K562 (cell line): ENCODE measurements at regions not wholly inside any gene's neighbourhood (a gene's known extent, or its start where the extent isn't known, plus 50 kb on each side); places are given as distances from the start of the nearest gene placed in this dataset.
A peak's percentile ranks its signal among the peaks of the same experiment; 100 is the strongest.

Experiments used
- ATAC-seq: fragments of 200-7000 bp; cut with Tn5 transposase; 3 replicates; pipeline ENCODE4 v1.9.1; 2020; ENCODE audit warnings: moderate library complexity
- BruUV-seq: library from RNA; stranded (reverse); fragments of 400-500 nt; replicated peaks from 2 replicates; lab custom pipeline; 2021; lab: Mats Ljungman, UMichigan
- CTCF ChIA-PET: fragments of 300-600 bp; formaldehyde crosslinking; extraction: SDS; loops from one replicate; lab custom pipeline; 2021; ENCODE audit warnings: low intra/inter-chr PET ratio; lab: Yijun Ruan, JAX
- POLR2A ChIA-PET: fragments of 300-600, 350-650 bp; sonication (Branson Sonifier 250); formaldehyde crosslinking; extraction: SDS; loops from one replicate; lab custom pipeline; 2021; ENCODE audit warnings: antibody characterized with exemption, inconsistent platforms; lab: Yijun Ruan, JAX
- DNase-seq, 4 experiments: peaks; one replicate each; pipeline versions ENCODE4 v3.0.0 to v3.0.0-alpha.2; 2011 to 2018; ENCODE audit warnings: low spot score in 3 of 4, mixed read lengths in 3 of 4; ENCODE audit errors: extremely low read depth in 1 of 4
- FAIRE-seq: peaks from 2 replicates; lab custom pipeline; 2011; peaks lifted over from hg19 to GRCh38; lab: Jason Lieb, UNC
- H2AFZ ChIP-seq: 2 replicates; pipeline ENCODE4 v1.6.0; 2011; ENCODE audit warnings: low read depth, low read length, control low read depth, inconsistent platforms
- H3K27ac ChIP-seq: fragments of 200-600 bp; 3 replicates; pipeline ENCODE4 v1.8.0; 2011; ENCODE audit warnings: low read depth, mild to moderate bottlenecking, control low read depth, inconsistent platforms, low read length, moderate library complexity, mixed read lengths; ENCODE audit errors: extremely low read depth
- H3K27me3 ChIP-seq, 2 experiments: fragments of 300-600 bp in 1 of 2; 2 replicates in 1 of 2; 3 replicates in 1 of 2; pipeline versions ENCODE4 v1.6.0 to v1.8.0; 2011; ENCODE audit warnings: inconsistent platforms in 2 of 2, low read length in 2 of 2, mild to moderate bottlenecking in 1 of 2, mixed read lengths in 1 of 2, moderate library complexity in 1 of 2; ENCODE audit not compliant: control insufficient read depth in 2 of 2, insufficient read depth in 2 of 2
- H3K36me3 ChIP-seq: fragments of 300-600 bp; 3 replicates; pipeline ENCODE4 v1.8.0; 2011; ENCODE audit warnings: mild to moderate bottlenecking, low read length, inconsistent platforms; ENCODE audit not compliant: control insufficient read depth, insufficient read depth
- H3K4me1 ChIP-seq, 2 experiments: fragments of 200-600 bp in 1 of 2; replicated peaks in 1 of 2; 2 replicates in 1 of 2; 3 replicates in 1 of 2; pipeline versions ENCODE4 v1.5.1 to v1.8.0; 2011; ENCODE audit warnings: inconsistent platforms in 2 of 2, low read length in 2 of 2, mild to moderate bottlenecking in 1 of 2, mixed read lengths in 1 of 2, moderate library complexity in 1 of 2; ENCODE audit not compliant: control insufficient read depth in 2 of 2, insufficient read depth in 2 of 2
- H3K4me2 ChIP-seq: 2 replicates; pipeline ENCODE4 v1.6.1; 2011; ENCODE audit warnings: low read length, control low read depth, inconsistent platforms, mixed read lengths; ENCODE audit not compliant: insufficient read depth
- H3K4me3 ChIP-seq: fragments of 200-600 bp; sonication (generic), shearing (Covaris generic); 2 replicates; pipeline ENCODE4 v1.5.1; 2016; ENCODE audit warnings: control low read depth, inconsistent platforms
- H3K79me2 ChIP-seq: fragments of 200-600 bp; 3 replicates; pipeline ENCODE4 v1.8.0; 2011; ENCODE audit warnings: low read length, inconsistent platforms; ENCODE audit not compliant: control insufficient read depth, insufficient read depth
- H3K9ac ChIP-seq, 2 experiments: 2 replicates each; pipeline versions ENCODE4 v1.6.0 to v1.6.1; 2011; ENCODE audit warnings: low read depth in 2 of 2, low read length in 2 of 2, control low read depth in 1 of 2, inconsistent platforms in 1 of 2, mild to moderate bottlenecking in 1 of 2, mixed read lengths in 1 of 2; ENCODE audit not compliant: insufficient read depth in 1 of 2
- H3K9me1 ChIP-seq: one replicate; pipeline ENCODE4 v1.6.0; 2011; ENCODE audit warnings: inconsistent platforms, mild to moderate bottlenecking, low read length, moderate library complexity; ENCODE audit not compliant: control insufficient read depth, insufficient read depth
- H3K9me3 ChIP-seq: replicated peaks from 2 replicates; pipeline ENCODE4 v1.5.1; 2011; ENCODE audit warnings: low read depth, low read length, inconsistent platforms; ENCODE audit not compliant: control insufficient read depth, insufficient read depth
- H4K20me1 ChIP-seq: replicated peaks from 2 replicates; pipeline ENCODE4 v1.6.1; 2011; ENCODE audit warnings: low read length, inconsistent platforms, mixed read lengths; ENCODE audit not compliant: control insufficient read depth, insufficient read depth
- MYC ChIP-seq, 2 experiments: fragments of 250-450 bp in 1 of 2; sonication (Bioruptor Pico) in 1 of 2; IDR thresholded peaks; 2 replicates each; pipeline versions ENCODE4 v1.5.1 to v1.6.1; 2012 to 2021; ENCODE audit warnings: low read depth in 2 of 2, borderline replicate concordance in 1 of 2, improper control_type of control experiment in 1 of 2, low read length in 1 of 2, mild to moderate bottlenecking in 1 of 2, moderate library complexity in 1 of 2
- SAFB ChIP-seq: fragments of 200-400 bp; formaldehyde crosslinking; IDR thresholded peaks from 2 replicates; pipeline ENCODE4 v1.6.1; 2017; ENCODE audit warnings: low read depth, low read length, borderline replicate concordance
- SMARCA5 ChIP-seq: fragments of 450-650 bp; IDR thresholded peaks from 2 replicates; pipeline ENCODE4 v1.6.1; 2016
- ZNF197 ChIP-seq: fragments of 200-800 bp; sonication (Bioruptor generic); IDR thresholded peaks from 2 replicates; pipeline ENCODE4 v1.6.1; 2016; ENCODE audit warnings: low read depth, missing genetic modification characterization, missing compliant biosample characterization
- WGBS: fragments of 100-300 bp; shearing (Covaris generic); methylation state at CpG from one replicate; pipeline ENCODE4 v1.1.6; 2016; ENCODE audit warnings: low coverage, mixed read lengths; ENCODE audit not compliant: insufficient coverage; ENCODE audit errors: missing lambda C conversion rate; 5-methylcytosine and 5-hydroxymethylcytosine counted together
- in situ Hi-C: fragments of 300-500 bp; cut with MboI; formaldehyde crosslinking; loops from 4 replicates; pipeline ENCODE4 v1.15.0; 2018; ENCODE audit warnings: inconsistent platforms, mixed read lengths
- intact Hi-C: fragments of 100-400 bp; cut with micrococcal nuclease; formaldehyde crosslinking; loops from 2 replicates; pipeline ENCODE4 v1.14.2; 2022
- TF ChIP-seq, protein P1 (sequence below): fragments of 250-450 bp; sonication (Bioruptor Pico); IDR thresholded peaks from 2 replicates; pipeline ENCODE4 v1.8.0; 2021; ENCODE audit warnings: borderline replicate concordance, mild to moderate bottlenecking, moderate library complexity; ENCODE audit not compliant: poor library complexity, severe bottlenecking
- TF ChIP-seq, protein P2 (sequence below): fragments of 450-650 bp; IDR thresholded peaks from 2 replicates; pipeline ENCODE4 v1.6.1; 2016; ENCODE audit warnings: antibody characterized with exemption
- TF ChIP-seq, protein P3 (sequence below): fragments of 200-800 bp; sonication (Bioruptor generic); IDR thresholded peaks from 2 replicates; pipeline ENCODE4 v1.6.1; 2016; ENCODE audit warnings: missing genetic modification characterization, missing compliant biosample characterization
- TF ChIP-seq, protein P4 (sequence below): sonication (generic); formaldehyde crosslinking; IDR thresholded peaks from 2 replicates; pipeline ENCODE4 v1.8.0; 2022; ENCODE audit warnings: mild to moderate bottlenecking, low read depth, missing genetic modification reagents
- TF ChIP-seq, protein P5 (sequence below): fragments of 200-400 bp; formaldehyde crosslinking; IDR thresholded peaks from 2 replicates; pipeline ENCODE4 v1.6.1; 2017; ENCODE audit warnings: mild to moderate bottlenecking, low read depth, low read length, moderate library complexity

DNA sequence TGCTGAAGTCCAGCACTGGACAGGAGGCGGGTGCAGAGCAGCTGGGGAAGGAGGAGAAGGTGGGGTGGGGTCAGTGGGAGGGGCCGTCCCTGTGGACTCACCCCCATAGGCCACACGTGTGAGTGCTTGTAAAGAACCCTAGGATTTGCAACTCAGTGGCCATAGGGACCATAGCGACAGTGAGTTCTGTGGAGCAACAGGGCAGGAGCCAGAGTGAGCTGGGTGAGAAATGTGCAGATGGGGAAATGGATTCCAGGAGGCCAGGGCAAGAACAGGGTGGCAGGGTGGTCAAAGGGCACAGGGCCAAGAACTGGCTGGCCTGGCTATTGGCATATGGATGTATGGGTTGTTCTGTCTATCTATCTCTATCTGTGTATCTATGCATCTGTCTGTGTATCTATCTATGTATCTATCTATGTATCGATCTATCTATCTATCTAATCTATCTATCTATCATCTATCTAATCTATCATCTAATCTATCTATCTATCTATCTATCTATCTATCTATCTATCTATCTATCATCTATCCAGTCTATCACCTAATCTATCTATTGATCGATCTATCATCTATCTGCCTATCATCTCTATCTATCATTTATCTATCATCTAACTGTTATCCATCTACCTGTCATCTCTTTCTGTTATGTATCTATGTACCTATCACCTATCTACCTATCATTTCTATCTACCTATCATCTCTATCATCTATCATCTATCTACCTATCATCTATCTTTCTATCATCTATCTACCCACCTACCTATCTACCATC is 889.0 kb downstream of the TBC1D22A start:
- no peak for FAIRE-seq
- H3K27me3 ChIP-seq, result no peaks in the 10 kb centered on the region
- H3K4me2 ChIP-seq, result no peak overlapping the region
- peaks cover 25% of the 10 kb centered on the region for H3K79me2 ChIP-seq
- H2AFZ ChIP-seq, result no peak overlapping the region
- in situ Hi-C loops (no loop called here), intact Hi-C loops (no loop called here)
- H3K9ac ChIP-seq, result no peak overlapping the region
- no peak overlapping the region for H3K27ac ChIP-seq
- DNase-seq, result peak in 2 of 4 experiments; percentile 18 to 29
- CTCF ChIA-PET, result no interaction called here
- peaks cover 25% of the 10 kb centered on the region for H3K36me3 ChIP-seq
- 42% methylated on average over 4 of the region's 6 CpGs for WGBS
- no peaks in the 10 kb centered on the region for H3K4me1 ChIP-seq
- no peak for ATAC-seq
- no peaks in the 10 kb centered on the region for H3K9me3 ChIP-seq
- H3K9me1 ChIP-seq, result peaks cover 6% of the 10 kb centered on the region
- no peak overlapping the region for H3K4me3 ChIP-seq
- no TSS peak for BruUV-seq
- 0 out of 2 replicates have a peak, but pooled peaks cover 3% of the 10 kb centered on the region for H4K20me1 ChIP-seq
- POLR2A ChIA-PET, result interaction anchor here (0.6 kb wide), 1 partner anchor 62 kb away, joined by 3 read pairs; no protein-coding TSS in a partner anchor
- no peak for TF ChIP-seq ZNF197
- no peak for TF ChIP-seq SAFB
- TF ChIP-seq, protein P1, sequence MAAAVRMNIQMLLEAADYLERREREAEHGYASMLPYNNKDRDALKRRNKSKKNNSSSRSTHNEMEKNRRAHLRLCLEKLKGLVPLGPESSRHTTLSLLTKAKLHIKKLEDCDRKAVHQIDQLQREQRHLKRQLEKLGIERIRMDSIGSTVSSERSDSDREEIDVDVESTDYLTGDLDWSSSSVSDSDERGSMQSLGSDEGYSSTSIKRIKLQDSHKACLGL (CRISPR knock-in tag), result no peak
- TF ChIP-seq, protein P2, sequence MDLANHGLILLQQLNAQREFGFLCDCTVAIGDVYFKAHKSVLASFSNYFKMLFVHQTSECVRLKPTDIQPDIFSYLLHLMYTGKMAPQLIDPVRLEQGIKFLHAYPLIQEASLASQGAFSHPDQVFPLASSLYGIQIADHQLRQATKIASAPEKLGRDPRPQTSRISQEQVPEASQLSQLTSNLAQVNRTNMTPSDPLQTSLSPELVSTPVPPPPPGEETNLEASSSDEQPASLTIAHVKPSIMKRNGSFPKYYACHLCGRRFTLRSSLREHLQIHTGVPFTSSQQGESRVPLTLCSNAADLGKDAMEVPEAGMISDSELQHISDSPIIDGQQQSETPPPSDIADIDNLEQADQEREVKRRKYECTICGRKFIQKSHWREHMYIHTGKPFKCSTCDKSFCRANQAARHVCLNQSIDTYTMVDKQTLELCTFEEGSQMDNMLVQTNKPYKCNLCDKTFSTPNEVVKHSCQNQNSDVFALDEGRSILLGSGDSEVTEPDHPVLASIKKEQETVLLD, result peak; percentile 95
- TF ChIP-seq SMARCA5, result peak; percentile 84; the same call in 1 of the 2 replicates
- TF ChIP-seq, protein P3, sequence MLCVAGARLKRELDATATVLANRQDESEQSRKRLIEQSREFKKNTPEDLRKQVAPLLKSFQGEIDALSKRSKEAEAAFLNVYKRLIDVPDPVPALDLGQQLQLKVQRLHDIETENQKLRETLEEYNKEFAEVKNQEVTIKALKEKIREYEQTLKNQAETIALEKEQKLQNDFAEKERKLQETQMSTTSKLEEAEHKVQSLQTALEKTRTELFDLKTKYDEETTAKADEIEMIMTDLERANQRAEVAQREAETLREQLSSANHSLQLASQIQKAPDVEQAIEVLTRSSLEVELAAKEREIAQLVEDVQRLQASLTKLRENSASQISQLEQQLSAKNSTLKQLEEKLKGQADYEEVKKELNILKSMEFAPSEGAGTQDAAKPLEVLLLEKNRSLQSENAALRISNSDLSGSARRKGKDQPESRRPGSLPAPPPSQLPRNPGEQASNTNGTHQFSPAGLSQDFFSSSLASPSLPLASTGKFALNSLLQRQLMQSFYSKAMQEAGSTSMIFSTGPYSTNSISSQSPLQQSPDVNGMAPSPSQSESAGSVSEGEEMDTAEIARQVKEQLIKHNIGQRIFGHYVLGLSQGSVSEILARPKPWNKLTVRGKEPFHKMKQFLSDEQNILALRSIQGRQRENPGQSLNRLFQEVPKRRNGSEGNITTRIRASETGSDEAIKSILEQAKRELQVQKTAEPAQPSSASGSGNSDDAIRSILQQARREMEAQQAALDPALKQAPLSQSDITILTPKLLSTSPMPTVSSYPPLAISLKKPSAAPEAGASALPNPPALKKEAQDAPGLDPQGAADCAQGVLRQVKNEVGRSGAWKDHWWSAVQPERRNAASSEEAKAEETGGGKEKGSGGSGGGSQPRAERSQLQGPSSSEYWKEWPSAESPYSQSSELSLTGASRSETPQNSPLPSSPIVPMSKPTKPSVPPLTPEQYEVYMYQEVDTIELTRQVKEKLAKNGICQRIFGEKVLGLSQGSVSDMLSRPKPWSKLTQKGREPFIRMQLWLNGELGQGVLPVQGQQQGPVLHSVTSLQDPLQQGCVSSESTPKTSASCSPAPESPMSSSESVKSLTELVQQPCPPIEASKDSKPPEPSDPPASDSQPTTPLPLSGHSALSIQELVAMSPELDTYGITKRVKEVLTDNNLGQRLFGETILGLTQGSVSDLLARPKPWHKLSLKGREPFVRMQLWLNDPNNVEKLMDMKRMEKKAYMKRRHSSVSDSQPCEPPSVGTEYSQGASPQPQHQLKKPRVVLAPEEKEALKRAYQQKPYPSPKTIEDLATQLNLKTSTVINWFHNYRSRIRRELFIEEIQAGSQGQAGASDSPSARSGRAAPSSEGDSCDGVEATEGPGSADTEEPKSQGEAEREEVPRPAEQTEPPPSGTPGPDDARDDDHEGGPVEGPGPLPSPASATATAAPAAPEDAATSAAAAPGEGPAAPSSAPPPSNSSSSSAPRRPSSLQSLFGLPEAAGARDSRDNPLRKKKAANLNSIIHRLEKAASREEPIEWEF (CRISPR knock-in tag), result peak; percentile 77; the same call in 1 of the 2 replicates
- TF ChIP-seq, protein P4, sequence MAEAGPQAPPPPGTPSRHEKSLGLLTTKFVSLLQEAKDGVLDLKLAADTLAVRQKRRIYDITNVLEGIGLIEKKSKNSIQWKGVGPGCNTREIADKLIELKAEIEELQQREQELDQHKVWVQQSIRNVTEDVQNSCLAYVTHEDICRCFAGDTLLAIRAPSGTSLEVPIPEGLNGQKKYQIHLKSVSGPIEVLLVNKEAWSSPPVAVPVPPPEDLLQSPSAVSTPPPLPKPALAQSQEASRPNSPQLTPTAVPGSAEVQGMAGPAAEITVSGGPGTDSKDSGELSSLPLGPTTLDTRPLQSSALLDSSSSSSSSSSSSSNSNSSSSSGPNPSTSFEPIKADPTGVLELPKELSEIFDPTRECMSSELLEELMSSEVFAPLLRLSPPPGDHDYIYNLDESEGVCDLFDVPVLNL (CRISPR knock-in tag), result no peak
- TF ChIP-seq MYC (IDR thresholded peaks at IDR 0.05; ENCODE audit: low read depth, low read length), result no peak
- no peak for TF ChIP-seq MYC (CRISPR knock-in tag; IDR thresholded peaks at IDR 0.05; ENCODE audit: borderline replicate concordance, low read depth)
- TF ChIP-seq, protein P5, sequence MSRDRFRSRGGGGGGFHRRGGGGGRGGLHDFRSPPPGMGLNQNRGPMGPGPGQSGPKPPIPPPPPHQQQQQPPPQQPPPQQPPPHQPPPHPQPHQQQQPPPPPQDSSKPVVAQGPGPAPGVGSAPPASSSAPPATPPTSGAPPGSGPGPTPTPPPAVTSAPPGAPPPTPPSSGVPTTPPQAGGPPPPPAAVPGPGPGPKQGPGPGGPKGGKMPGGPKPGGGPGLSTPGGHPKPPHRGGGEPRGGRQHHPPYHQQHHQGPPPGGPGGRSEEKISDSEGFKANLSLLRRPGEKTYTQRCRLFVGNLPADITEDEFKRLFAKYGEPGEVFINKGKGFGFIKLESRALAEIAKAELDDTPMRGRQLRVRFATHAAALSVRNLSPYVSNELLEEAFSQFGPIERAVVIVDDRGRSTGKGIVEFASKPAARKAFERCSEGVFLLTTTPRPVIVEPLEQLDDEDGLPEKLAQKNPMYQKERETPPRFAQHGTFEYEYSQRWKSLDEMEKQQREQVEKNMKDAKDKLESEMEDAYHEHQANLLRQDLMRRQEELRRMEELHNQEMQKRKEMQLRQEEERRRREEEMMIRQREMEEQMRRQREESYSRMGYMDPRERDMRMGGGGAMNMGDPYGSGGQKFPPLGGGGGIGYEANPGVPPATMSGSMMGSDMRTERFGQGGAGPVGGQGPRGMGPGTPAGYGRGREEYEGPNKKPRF, result no peak
